BLaER1 (cell line): ENCODE measurements at regions not wholly inside any gene's neighbourhood (a gene's known extent, or its start where the extent isn't known, plus 50 kb on each side); places are given as distances from the start of the nearest gene placed in this dataset.

Experiments used
- H3K27ac ChIP-seq: shearing (Covaris generic); formaldehyde crosslinking; 2 replicates; pipeline ENCODE4 v1.8.1; 2022
- H3K27me3 ChIP-seq: shearing (Covaris generic); formaldehyde crosslinking; 2 replicates; pipeline ENCODE4 v1.8.1; 2022
- H3K36me3 ChIP-seq: shearing (Covaris generic); formaldehyde crosslinking; 2 replicates; pipeline ENCODE4 v1.8.1; 2022
- H3K4me1 ChIP-seq: shearing (Covaris generic); formaldehyde crosslinking; 2 replicates; pipeline ENCODE4 v1.8.1; 2022
- H3K4me2 ChIP-seq: shearing (Covaris generic); formaldehyde crosslinking; 2 replicates; pipeline ENCODE4 v1.8.1; 2022
- H3K4me3 ChIP-seq: shearing (Covaris generic); formaldehyde crosslinking; 2 replicates; pipeline ENCODE4 v1.8.1; 2022
- H3K9ac ChIP-seq: shearing (Covaris generic); formaldehyde crosslinking; 2 replicates; pipeline ENCODE4 v1.8.1; 2022
- H3K9me3 ChIP-seq: shearing (Covaris generic); formaldehyde crosslinking; 2 replicates; pipeline ENCODE4 v1.8.1; 2022
- H4K20me1 ChIP-seq: shearing (Covaris generic); formaldehyde crosslinking; 2 replicates; pipeline ENCODE4 v1.8.1; 2022
- Cebpa-rat ChIP-seq: shearing (Covaris generic); IDR thresholded peaks from 2 replicates; pipeline ENCODE4 v1.8.1; 2022

DNA sequence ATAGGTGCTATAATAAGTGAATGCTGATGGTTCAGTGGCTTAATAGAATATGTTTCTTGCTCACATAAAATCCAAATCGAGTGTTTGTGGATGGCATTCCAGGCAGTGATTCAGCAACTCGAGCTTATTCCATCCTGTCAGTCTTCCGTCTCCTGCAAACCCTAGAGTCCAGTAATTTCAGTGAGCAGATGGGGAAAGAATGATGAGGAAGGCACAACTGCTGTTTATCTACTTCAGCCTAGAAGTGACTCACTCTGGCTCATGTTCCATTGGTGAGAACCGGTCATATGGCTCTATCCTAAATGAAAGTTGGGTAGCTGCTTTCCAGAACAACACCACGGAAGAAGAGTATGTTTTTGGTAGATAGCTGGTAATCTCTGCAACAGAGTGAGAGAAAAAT is 421.8 kb upstream of the PDE3A start:
- Histone ChIP-seq H3K36me3 (no peaks in the 10 kb centered on the region), H3K4me1 (no peaks in the 10 kb centered on the region), H3K9me3 (no peaks in the 10 kb centered on the region), H3K9ac (no peak overlapping the region), H3K27me3 (no peaks in the 10 kb centered on the region), H3K27ac (no peak overlapping the region), H3K4me2 (no peak overlapping the region), H4K20me1 (no peaks in the 10 kb centered on the region), H3K4me3 (no peak overlapping the region)
- TF ChIP-seq Cebpa-rat = no peak

DNA sequence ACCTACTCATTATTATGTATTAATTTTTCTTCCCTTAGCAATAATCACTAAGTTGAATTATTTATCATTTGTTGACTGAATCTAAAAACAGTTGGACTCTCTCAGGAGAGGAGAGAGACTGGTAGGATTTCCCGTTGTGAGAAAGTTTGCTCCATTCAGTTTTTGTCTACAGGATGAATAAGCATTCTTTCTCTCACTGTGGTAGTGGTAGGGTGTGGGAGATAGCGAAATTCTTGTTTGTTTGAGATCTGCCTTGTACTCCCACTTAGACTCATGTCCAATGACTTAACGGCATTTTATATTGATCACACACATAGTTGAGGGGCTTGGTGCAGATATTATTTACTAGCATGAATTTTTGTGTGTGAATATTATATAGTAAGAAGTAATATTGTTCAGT is 421.0 kb upstream of the PDE3A start:
- H3K9me3 ChIP-seq = no peaks in the 10 kb centered on the region
- H3K36me3 ChIP-seq = no peaks in the 10 kb centered on the region
- H4K20me1 ChIP-seq = no peaks in the 10 kb centered on the region
- no peak for TF ChIP-seq Cebpa-rat
- H3K4me3 ChIP-seq = no peak overlapping the region
- no peak overlapping the region for H3K4me2 ChIP-seq
- no peak overlapping the region for H3K9ac ChIP-seq
- H3K27me3 ChIP-seq = no peaks in the 10 kb centered on the region
- H3K27ac ChIP-seq = no peak overlapping the region
- no peaks in the 10 kb centered on the region for H3K4me1 ChIP-seq

DNA sequence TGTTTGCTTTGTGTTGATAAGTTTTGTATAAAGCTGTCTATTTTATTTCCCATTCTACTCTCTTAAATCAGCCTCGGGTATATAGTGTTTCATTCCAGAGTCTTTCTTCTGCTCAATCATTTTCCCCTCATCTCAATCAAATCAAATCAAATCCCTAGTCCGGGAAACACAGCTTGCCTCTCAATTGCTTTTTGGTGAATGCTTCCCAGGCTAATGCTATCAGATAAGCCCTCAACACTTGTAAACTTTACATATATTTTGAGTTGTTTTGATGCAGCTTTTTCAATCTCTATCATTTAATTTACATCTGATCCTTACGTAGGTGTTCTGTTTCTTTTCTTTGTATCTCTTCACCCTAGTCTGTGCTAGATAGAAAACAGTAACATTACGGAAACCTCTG is 416.7 kb upstream of the PDE3A start:
- H3K27ac ChIP-seq = no peak overlapping the region
- H3K36me3 ChIP-seq = no peaks in the 10 kb centered on the region
- H3K27me3 ChIP-seq = no peaks in the 10 kb centered on the region
- H3K9ac ChIP-seq = no peak overlapping the region
- TF ChIP-seq Cebpa-rat = no peak
- no peak overlapping the region for H3K4me2 ChIP-seq
- H3K4me3 ChIP-seq = no peak overlapping the region
- no peaks in the 10 kb centered on the region for H4K20me1 ChIP-seq
- no peaks in the 10 kb centered on the region for H3K9me3 ChIP-seq
- H3K4me1 ChIP-seq = no peaks in the 10 kb centered on the region

DNA sequence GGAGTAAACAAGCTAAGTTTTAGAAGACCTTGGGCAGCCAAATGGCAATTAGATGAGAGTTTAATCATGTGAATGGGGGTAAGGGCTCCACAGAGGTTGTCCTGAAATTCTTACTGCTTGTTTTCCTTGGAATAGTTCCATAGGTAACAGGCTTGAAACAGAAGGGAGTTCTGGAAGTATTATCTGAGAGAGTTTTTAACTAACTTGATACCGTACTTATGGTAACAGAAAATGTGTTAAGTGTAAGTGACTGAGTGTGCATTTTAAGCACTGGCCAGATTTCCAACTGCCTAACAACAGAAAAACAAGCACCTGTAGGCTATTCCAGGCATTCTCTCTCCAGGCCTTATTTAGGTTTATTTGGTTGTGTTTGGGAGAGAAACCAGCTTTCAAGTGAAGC is 414.6 kb upstream of the PDE3A start:
- Histone ChIP-seq H3K27me3 (no peaks in the 10 kb centered on the region), H3K9me3 (no peaks in the 10 kb centered on the region), H3K36me3 (no peaks in the 10 kb centered on the region), H3K27ac (no peak overlapping the region), H3K4me1 (no peaks in the 10 kb centered on the region), H4K20me1 (no peaks in the 10 kb centered on the region), H3K4me2 (no peak overlapping the region), H3K9ac (no peak overlapping the region), H3K4me3 (no peak overlapping the region)
- no peak for TF ChIP-seq Cebpa-rat

DNA sequence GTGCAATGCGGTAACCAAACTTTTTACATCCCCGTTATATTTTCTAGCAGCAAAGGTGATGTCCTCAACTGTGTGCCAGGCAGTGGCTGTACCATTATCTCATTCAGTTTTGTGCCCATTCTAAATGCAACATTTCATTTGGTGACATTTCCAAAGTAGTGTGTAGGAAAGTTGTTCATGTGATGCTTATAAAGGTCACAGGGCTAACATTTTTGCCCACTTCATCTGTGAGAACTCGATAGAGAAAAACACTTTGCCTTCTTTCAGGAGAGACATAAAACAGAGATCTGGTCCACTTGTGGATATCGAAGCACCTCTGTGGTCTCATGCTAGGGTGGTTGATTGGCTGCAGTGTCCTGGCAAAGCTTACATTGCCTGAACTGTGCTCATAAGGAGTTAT is 414.2 kb upstream of the PDE3A start:
- H3K4me1 ChIP-seq = no peaks in the 10 kb centered on the region
- H3K27me3 ChIP-seq = no peaks in the 10 kb centered on the region
- no peak overlapping the region for H3K4me2 ChIP-seq
- no peak for TF ChIP-seq Cebpa-rat
- H3K4me3 ChIP-seq = no peak overlapping the region
- no peaks in the 10 kb centered on the region for H3K9me3 ChIP-seq
- no peak overlapping the region for H3K27ac ChIP-seq
- no peaks in the 10 kb centered on the region for H3K36me3 ChIP-seq
- H4K20me1 ChIP-seq = no peaks in the 10 kb centered on the region
- no peak overlapping the region for H3K9ac ChIP-seq

DNA sequence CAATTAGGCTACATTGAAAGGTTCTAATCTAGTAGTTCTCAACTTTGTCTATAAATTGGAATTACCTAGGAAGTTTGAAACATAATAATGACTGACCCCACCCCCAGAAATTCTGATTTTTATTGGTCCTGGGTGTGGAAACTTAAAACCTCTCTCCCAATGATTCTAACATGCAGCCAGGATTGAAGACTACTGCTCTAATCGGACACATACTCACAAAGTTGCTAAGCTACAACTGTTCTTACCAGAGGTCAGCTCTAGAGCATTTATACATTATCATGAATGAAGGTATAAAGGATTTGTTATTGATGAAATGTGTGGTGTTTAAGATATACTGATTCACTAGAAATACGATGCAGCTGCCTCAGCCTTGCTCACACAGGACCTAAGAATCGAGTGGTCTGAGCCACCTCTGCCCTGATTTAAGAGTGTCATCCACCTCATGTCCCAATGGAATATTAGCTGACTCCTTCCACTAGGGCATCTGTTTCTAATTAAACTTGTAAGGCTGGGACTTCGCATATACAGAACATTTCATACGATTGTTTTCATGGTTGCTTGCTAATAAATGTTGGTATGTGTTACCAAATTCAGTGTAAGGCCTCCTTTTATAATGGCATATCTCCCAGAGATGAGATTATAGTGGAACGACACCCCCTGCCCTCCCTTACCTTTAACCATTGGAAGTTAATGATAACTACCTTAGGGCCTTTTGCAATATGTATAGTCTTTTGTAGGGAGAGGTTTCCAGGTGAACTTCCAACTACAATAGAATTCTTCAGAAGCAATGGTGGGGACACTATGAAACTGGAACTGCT is 410.8 kb upstream of the PDE3A start:
- no peaks in the 10 kb centered on the region for H3K27me3 ChIP-seq
- H3K9ac ChIP-seq = no peak overlapping the region
- no peaks in the 10 kb centered on the region for H4K20me1 ChIP-seq
- no peak overlapping the region for H3K4me2 ChIP-seq
- H3K36me3 ChIP-seq = no peaks in the 10 kb centered on the region
- H3K27ac ChIP-seq = no peak overlapping the region
- no peak for TF ChIP-seq Cebpa-rat
- H3K9me3 ChIP-seq = no peaks in the 10 kb centered on the region
- no peaks in the 10 kb centered on the region for H3K4me1 ChIP-seq
- H3K4me3 ChIP-seq = no peak overlapping the region

DNA sequence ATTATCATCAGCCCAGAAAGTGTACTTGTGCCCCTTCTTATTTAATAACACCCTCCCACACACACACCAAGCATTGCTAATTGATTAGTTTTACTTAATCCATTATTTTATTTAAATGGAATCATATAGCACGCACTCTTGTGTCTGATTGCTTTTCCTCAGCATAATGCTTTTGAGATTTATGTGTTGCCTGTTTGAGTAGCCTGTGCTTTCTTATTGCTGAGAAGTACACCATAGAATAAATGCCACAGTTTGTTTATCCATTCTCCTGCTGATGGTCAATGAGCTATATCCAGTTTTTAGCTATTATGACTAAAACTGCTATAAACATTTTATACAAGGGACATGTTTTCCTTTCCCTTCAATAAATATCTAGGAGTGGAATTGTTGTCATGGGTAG is 409.9 kb upstream of the PDE3A start:
- H3K36me3 ChIP-seq = no peaks in the 10 kb centered on the region
- H3K9ac ChIP-seq = no peak overlapping the region
- no peaks in the 10 kb centered on the region for H4K20me1 ChIP-seq
- H3K4me3 ChIP-seq = no peak overlapping the region
- H3K27ac ChIP-seq = no peak overlapping the region
- H3K4me1 ChIP-seq = no peaks in the 10 kb centered on the region
- H3K27me3 ChIP-seq = no peaks in the 10 kb centered on the region
- no peak overlapping the region for H3K4me2 ChIP-seq
- TF ChIP-seq Cebpa-rat = no peak
- H3K9me3 ChIP-seq = no peaks in the 10 kb centered on the region

DNA sequence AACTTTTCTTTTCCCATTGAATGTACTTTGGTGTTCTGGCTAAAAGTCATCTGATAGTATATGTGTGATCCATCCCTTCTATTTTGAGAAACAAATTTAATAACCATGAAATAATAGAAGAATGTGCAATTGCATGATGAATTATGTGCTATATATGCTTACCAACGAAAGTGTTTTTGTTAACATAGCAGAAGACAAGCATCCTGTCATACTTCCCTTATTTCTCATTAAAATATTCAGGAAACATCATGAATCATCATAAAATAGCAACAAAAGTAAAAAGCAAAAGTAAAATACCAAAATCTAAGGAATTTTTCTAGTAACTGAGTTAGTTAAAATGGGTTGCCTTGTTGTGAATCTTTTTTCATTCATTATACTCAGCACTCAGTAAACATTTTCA is 409.0 kb upstream of the PDE3A start:
- Histone ChIP-seq H3K4me2 (no peak overlapping the region), H3K4me3 (no peak overlapping the region), H3K9ac (no peak overlapping the region), H3K4me1 (no peaks in the 10 kb centered on the region), H3K27ac (no peak overlapping the region), H3K36me3 (no peaks in the 10 kb centered on the region), H4K20me1 (no peaks in the 10 kb centered on the region), H3K9me3 (no peaks in the 10 kb centered on the region), H3K27me3 (no peaks in the 10 kb centered on the region)
- no peak for TF ChIP-seq Cebpa-rat

DNA sequence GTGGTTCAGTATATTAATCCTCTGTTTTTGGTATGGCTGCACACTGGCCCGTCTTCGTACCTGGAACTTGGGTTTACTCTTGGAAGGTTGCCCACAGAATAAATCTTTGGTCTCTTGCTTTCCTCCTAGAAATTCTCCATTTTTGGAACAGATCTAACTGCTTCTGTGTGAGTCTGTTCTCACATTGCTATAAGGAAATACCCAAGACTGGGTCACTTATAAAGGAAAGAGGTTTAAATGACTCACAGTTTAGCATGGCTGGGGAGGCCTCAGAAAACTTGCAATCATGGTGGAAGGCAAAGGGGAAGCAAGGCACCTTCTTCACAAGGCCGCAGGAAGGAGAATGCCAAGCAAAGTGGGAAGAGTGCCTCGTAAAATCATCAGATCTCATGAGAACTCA is 407.8 kb upstream of the PDE3A start:
- Histone ChIP-seq H3K27me3 (no peaks in the 10 kb centered on the region), H3K9ac (no peak overlapping the region), H4K20me1 (no peaks in the 10 kb centered on the region), H3K4me1 (no peaks in the 10 kb centered on the region), H3K4me3 (no peak overlapping the region), H3K36me3 (no peaks in the 10 kb centered on the region), H3K9me3 (no peaks in the 10 kb centered on the region), H3K27ac (no peak overlapping the region), H3K4me2 (no peak overlapping the region)
- no peak for TF ChIP-seq Cebpa-rat

DNA sequence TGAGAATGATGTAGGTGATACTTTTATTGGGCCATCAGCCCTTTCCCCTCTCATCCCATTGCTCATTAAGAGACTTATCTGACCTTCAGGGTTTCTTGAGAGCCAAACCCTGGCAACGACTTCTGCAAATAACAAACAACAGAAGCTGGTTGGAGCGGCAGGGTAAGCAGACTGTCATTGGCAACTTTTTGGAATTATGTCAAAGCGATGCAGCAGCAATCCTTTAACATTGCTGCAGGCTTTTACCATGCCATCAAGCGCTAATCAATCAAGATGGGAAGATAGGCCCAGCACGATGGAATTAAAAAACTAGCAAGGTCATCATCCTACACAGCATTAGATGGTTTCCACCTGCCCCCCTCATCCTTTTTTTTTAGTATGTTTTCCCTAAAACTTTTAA is 406.1 kb upstream of the PDE3A start:
- H3K27me3 ChIP-seq = no peaks in the 10 kb centered on the region

DNA sequence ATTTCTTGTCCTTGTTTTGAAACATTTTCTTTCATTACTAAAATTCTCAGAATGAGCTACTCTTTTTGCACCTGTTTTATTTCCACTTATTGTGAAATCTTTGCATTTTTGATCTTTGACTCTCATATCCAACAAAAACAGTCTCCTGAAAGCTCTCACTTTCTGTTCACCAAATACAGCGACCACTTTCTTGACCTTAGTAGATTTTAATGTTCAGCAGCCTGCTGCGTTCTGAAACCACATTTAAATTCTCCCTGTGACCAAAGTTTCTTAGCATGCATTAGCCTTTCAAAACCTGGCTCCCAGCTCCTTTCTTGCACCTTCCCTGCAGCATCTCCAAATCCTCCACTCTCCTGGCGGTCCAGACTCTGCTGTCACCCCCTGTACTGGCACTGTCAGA is 404.4 kb upstream of the PDE3A start:
- no peak overlapping the region for H3K9ac ChIP-seq
- H3K9me3 ChIP-seq = no peaks in the 10 kb centered on the region
- H3K4me3 ChIP-seq = no peak overlapping the region
- no peaks in the 10 kb centered on the region for H3K27me3 ChIP-seq
- H4K20me1 ChIP-seq = no peaks in the 10 kb centered on the region
- H3K4me2 ChIP-seq = no peak overlapping the region
- TF ChIP-seq Cebpa-rat = no peak
- no peak overlapping the region for H3K27ac ChIP-seq
- no peaks in the 10 kb centered on the region for H3K36me3 ChIP-seq
- peaks cover 18% of the 10 kb centered on the region for H3K4me1 ChIP-seq

More for the DNA sequence above, 406.1 kb upstream of the PDE3A start:
- Histone ChIP-seq H3K27ac (no peak overlapping the region), H3K9me3 (no peaks in the 10 kb centered on the region), H3K4me1 (peaks cover 5% of the 10 kb centered on the region), H3K9ac (no peak overlapping the region), H3K4me3 (no peak overlapping the region), H4K20me1 (no peaks in the 10 kb centered on the region), H3K36me3 (no peaks in the 10 kb centered on the region), H3K4me2 (no peak overlapping the region)
- TF ChIP-seq Cebpa-rat = no peak
